Nephron (organoid): ENCODE measurements at regions not wholly inside any gene's neighbourhood (a gene's known extent, or its start where the extent isn't known, plus 50 kb on each side); places are given as distances from the start of the nearest gene placed in this dataset.

Source experiments
- H3K27ac Mint-ChIP-seq, 3 experiments: 2 replicates each; pipeline ENCODE4 v1.8.0; 2020; ENCODE audit warnings: mixed read lengths in 3 of 3, mild to moderate bottlenecking in 2 of 3, moderate library complexity in 1 of 3
- H3K27me3 Mint-ChIP-seq: 2 replicates; pipeline ENCODE4 v1.8.0; 2021; ENCODE audit warnings: low read depth, mild to moderate bottlenecking, moderate library complexity, mixed read lengths
- H3K36me3 Mint-ChIP-seq: 2 replicates; pipeline ENCODE4 v1.8.0; 2020; ENCODE audit warnings: low read depth, mixed read lengths
- H3K4me1 Mint-ChIP-seq: 2 replicates; pipeline ENCODE4 v1.8.0; 2020; ENCODE audit warnings: mixed read lengths
- H3K4me3 Mint-ChIP-seq, 3 experiments: 2 replicates each; pipeline ENCODE4 v1.8.0; 2020; ENCODE audit warnings: mild to moderate bottlenecking in 3 of 3, mixed read lengths in 3 of 3, moderate library complexity in 2 of 3
- H3K9me3 Mint-ChIP-seq: 2 replicates; pipeline ENCODE4 v1.8.0; 2020; ENCODE audit warnings: mixed read lengths
- TF ChIP-seq, protein P1 (sequence below), 3 experiments: fragments of 200-600 bp; sonication (generic); IDR thresholded peaks; one replicate each; pipeline ENCODE4 v1.5.0; 2021; ENCODE audit warnings: antibody characterized with exemption in 3 of 3; ENCODE audit not compliant: unreplicated experiment in 3 of 3

DNA sequence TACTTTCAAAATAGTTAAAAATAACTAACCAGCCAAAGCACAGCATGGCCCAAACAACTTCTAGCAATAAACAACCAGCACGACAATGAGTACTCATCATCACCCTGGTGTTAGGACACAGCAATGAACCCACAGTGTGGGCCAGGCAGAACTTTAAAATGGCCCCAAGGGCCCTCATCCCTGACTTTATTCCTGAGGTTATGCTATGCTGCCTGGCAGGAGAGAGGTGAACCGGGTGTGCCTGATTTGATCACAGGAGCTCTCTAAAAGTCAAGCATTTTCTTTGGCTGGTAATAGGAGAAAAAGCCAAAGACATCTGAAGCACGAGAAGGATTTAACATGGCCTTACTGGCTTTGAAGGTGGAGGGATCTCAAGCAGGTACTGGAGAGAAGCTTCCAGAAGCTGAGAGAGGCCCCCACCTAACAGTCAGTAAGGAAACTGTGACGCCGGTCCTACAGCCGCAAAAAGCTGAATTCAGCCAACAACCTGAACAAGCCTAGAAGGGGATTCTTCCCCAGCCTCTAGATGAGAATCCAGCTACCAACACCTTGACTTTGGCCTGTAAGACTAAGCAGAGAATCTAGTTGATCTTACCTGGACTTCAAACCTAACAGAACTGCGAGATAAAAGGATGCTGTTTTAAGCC lies 115.4 kb downstream of the DDX1 start:
- Mint-ChIP-seq H3K9me3 (no peaks in the 10 kb centered on the region), H3K4me1 (peaks cover 15% of the 10 kb centered on the region), H3K27ac (no peak overlapping the region), H3K36me3 (no peaks in the 10 kb centered on the region), H3K27me3 (peaks cover 18% of the 10 kb centered on the region), H3K4me3 (no peak overlapping the region)
- TF ChIP-seq, protein P1, sequence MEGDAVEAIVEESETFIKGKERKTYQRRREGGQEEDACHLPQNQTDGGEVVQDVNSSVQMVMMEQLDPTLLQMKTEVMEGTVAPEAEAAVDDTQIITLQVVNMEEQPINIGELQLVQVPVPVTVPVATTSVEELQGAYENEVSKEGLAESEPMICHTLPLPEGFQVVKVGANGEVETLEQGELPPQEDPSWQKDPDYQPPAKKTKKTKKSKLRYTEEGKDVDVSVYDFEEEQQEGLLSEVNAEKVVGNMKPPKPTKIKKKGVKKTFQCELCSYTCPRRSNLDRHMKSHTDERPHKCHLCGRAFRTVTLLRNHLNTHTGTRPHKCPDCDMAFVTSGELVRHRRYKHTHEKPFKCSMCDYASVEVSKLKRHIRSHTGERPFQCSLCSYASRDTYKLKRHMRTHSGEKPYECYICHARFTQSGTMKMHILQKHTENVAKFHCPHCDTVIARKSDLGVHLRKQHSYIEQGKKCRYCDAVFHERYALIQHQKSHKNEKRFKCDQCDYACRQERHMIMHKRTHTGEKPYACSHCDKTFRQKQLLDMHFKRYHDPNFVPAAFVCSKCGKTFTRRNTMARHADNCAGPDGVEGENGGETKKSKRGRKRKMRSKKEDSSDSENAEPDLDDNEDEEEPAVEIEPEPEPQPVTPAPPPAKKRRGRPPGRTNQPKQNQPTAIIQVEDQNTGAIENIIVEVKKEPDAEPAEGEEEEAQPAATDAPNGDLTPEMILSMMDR (IDR thresholded peaks at IDR 0.05; ENCODE audit: unreplicated experiment in 3 of 3), result no peak

DNA sequence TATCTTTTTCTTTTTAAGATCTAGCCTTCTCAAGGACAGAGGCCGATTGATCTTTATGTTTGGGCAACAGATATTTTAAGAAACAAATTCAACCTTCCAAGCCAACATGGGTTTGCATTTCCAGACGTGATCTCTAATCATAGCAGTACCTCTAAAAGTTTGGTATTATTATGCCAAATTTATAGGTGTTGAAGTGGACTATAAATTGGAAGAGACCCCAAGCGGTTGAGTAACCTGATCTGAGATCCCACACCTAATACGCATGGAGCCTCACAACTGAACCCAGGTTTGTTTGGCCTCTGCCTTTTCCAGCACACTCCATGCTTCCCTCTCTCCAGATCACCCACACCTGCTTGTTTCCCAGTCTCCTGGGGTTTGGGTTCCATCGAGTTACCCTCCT lies 116.5 kb downstream of the DDX1 start:
- H3K36me3 Mint-ChIP-seq, result no peaks in the 10 kb centered on the region
- TF ChIP-seq, protein P1 (IDR thresholded peaks at IDR 0.05; ENCODE audit: unreplicated experiment in 3 of 3), result no peak
- peak overlapping the region in 1 of 3 experiments; percentile 50 for H3K27ac Mint-ChIP-seq

DNA sequence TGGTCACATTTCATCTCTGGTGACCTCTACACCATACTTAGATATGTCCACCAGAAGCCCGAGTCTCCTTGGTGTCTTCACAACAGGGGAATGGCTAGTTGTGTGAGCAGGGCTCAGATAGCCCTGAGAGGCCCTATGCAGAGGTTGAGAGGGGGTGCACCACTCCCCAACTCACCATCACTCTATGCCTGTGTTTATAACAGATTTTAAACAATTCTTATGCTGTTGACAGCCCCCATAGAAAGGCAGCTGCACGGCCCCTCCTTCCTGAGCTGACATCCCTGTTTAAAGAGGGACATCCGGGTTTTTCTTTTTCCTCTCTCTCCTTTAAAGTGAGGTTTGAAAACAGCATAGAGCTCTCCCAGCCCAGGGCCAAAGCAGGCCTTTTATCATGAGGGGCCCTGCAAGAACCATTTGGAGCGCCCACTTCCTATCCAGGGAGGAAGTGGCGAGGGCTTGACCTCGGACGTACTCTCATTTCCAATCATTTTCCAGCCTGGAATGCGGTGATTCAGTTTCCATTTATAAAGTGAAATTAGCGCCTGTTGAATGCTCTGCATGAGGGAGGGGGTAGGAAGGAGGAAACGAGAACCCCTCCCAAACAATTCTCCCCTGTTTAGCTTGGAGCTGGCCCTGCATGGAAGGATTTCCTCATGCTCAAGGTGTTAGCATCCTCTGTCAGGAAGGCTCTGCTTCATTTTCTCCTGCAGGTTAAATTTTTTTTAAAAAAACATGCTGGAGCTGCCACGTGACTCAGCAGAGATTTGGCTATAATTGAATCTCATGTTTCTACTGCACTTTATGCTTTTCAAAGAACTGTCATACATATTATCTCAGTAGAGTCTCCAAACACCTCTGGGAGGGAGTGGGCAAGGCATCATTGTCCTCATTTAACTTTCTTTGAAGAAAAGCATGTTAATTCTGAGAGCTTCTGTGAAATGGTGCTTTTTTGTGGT lies 117.5 kb downstream of the DDX1 start:
- Mint-ChIP-seq H3K4me1 (peaks cover 10% of the 10 kb centered on the region), H3K27ac (peak overlapping the region in 1 of 3 experiments; percentile 58), H3K9me3 (no peaks in the 10 kb centered on the region)

More for the DNA sequence above, 116.5 kb downstream of the DDX1 start:
- Mint-ChIP-seq H3K4me3 (no peak overlapping the region), H3K4me1 (peaks cover 15% of the 10 kb centered on the region), H3K9me3 (no peaks in the 10 kb centered on the region), H3K27me3 (peaks cover 18% of the 10 kb centered on the region)

GRCh38 chr2:15711126-15711860 lies 119.6 kb downstream of the DDX1 start:
- TF ChIP-seq, protein P1 (IDR thresholded peaks at IDR 0.05; ENCODE audit: unreplicated experiment in 3 of 3), result no peak
- Mint-ChIP-seq H3K4me1 (peaks cover 7% of the 10 kb centered on the region), H3K27ac (no peak overlapping the region), H3K36me3 (no peaks in the 10 kb centered on the region), H3K9me3 (no peaks in the 10 kb centered on the region), H3K27me3 (peaks cover 16% of the 10 kb centered on the region), H3K4me3 (no peak overlapping the region)

More for the DNA sequence above, 117.5 kb downstream of the DDX1 start:
- H3K36me3 Mint-ChIP-seq, result no peaks in the 10 kb centered on the region
- peaks cover 18% of the 10 kb centered on the region for H3K27me3 Mint-ChIP-seq
- H3K4me3 Mint-ChIP-seq, result no peak overlapping the region
- TF ChIP-seq, protein P1 (IDR thresholded peaks at IDR 0.05; ENCODE audit: unreplicated experiment in 3 of 3), result no peak

DNA sequence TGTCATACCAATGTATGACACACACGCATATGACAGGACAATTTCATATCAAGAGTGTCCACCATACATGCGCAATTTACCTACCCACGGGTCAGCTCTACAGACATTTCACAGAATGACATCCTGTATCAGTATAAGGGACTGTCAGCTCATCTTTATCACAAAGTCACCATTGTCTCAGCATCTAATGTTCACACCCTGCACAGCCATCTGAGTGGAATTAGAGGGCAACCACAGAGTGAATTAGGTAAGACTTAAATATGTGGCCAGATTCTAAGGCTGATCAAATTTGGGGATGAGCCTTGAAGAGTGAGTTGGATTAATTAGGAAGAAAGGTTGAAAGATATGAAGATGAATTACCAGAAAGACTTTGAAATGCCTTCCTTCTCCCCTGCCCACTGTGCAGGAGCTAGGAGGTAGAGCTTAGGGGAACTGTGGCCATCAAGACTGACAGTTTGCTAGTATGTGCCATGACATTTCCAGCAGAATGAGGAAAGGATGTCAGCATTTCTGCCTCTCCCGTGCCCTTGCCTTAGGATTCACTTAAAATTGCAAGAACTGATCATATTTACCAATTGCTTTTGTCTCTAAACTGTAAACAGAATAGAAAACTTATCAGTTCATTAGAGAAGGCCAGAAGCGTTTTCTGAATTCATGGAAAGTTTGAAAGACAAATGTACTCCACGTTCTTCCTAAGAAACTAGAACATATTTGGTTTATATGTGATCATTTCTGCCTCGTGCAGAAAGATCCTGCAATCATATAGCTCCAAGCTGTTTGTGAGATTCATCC lies 121.1 kb downstream of the DDX1 start:
- no peaks in the 10 kb centered on the region for H3K9me3 Mint-ChIP-seq
- H3K4me1 Mint-ChIP-seq, result peaks cover 7% of the 10 kb centered on the region
- H3K36me3 Mint-ChIP-seq, result no peaks in the 10 kb centered on the region
- H3K27me3 Mint-ChIP-seq, result peaks cover 9% of the 10 kb centered on the region
- H3K27ac Mint-ChIP-seq, result no peak overlapping the region
- H3K4me3 Mint-ChIP-seq, result no peak overlapping the region
- TF ChIP-seq, protein P1 (IDR thresholded peaks at IDR 0.05; ENCODE audit: unreplicated experiment in 3 of 3), result no peak
